ENCODE measurements at regions not wholly inside any gene's neighbourhood (a gene's known extent, or its start where the extent isn't known, plus 50 kb on each side); places are given as distances from the start of the nearest gene placed in this dataset.

DNA sequence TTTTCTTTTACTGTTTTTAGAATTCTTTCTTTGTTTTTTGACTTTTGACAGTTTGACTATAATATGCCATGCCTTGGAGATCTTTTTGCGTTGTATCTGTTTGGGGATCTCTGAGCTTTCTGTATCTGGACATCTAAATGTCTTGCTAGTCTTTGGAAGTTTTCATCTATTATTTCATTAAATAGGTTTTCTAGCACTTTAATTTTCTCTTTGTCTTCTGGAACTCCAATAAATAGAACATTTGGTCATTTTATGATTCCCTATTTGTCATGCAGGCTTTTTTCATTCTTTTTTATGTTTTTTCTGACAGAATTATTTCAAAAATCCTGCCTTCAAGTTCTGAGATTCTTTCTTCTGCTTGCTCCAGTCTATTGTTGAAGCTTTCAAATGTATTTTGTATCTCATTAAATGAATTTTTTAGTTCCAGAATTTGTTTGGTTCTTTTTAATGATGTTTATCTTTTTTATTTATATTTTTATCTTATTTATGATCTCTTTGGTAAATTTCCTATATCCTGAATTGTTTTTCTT, 201.4 kb downstream of the CHD9NB start:
- WGBS, 2 donors: 0 to 100% methylated on average over 1 of the region's 1 CpG
- no peaks in the 10 kb centered on the region for H3K36me3 ChIP-seq (ENCODE audit: low read depth, missing control alignments)
- DNase-seq: no peak
- no peaks in the 10 kb centered on the region for H3K27me3 ChIP-seq
- TF ChIP-seq, protein P1, sequence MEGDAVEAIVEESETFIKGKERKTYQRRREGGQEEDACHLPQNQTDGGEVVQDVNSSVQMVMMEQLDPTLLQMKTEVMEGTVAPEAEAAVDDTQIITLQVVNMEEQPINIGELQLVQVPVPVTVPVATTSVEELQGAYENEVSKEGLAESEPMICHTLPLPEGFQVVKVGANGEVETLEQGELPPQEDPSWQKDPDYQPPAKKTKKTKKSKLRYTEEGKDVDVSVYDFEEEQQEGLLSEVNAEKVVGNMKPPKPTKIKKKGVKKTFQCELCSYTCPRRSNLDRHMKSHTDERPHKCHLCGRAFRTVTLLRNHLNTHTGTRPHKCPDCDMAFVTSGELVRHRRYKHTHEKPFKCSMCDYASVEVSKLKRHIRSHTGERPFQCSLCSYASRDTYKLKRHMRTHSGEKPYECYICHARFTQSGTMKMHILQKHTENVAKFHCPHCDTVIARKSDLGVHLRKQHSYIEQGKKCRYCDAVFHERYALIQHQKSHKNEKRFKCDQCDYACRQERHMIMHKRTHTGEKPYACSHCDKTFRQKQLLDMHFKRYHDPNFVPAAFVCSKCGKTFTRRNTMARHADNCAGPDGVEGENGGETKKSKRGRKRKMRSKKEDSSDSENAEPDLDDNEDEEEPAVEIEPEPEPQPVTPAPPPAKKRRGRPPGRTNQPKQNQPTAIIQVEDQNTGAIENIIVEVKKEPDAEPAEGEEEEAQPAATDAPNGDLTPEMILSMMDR (IDR thresholded peaks at IDR 0.05): no peak
- TF ChIP-seq POLR2A (IDR thresholded peaks at IDR 0.05): no peak
- H3K4me1 ChIP-seq: no peaks in the 10 kb centered on the region
- no peak overlapping the region for H3K27ac ChIP-seq
- no peak overlapping the region for H3K4me3 ChIP-seq
- intact Hi-C loops (cut with DNase I; ENCODE audit: low total_unique reads): no loop called here
- no peaks in the 10 kb centered on the region for H3K9me3 ChIP-seq

- intact Hi-C loops (cut with DNase I; ENCODE audit: low total_unique reads): no loop called here
- H3K36me3 ChIP-seq (ENCODE audit: low read depth, missing control alignments): no peaks in the 10 kb centered on the region
- no peak overlapping the region for H3K4me3 ChIP-seq
- no peak overlapping the region for H3K27ac ChIP-seq
- TF ChIP-seq, protein P1 (IDR thresholded peaks at IDR 0.05): no peak
- TF ChIP-seq POLR2A (IDR thresholded peaks at IDR 0.05): no peak
- H3K27me3 ChIP-seq: no peaks in the 10 kb centered on the region
- DNase-seq: no peak
- H3K4me1 ChIP-seq: no peaks in the 10 kb centered on the region
- H3K9me3 ChIP-seq: no peaks in the 10 kb centered on the region
Measured at GRCh38 chr16:52843381-52843780, 209.3 kb downstream of the CHD9NB start.

DNA sequence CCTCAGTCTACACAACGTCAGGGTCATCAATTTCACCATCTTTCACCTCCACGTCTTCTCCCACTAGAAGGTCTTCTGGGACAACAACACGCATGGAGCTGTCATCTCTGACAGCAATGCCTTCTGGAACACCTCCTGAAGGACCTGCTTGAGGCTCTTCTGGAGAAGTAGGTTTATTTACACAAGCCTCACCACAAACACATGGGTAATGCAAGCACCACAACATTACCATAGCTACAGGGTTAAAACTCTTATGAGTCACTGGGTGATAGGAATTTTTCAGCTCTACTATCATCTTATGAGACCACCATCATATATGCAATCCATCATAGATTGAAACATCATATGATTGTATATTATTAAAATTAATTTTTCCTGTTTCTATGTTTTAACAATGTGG, 215.4 kb downstream of the CHD9NB start:
- intact Hi-C loops (cut with DNase I; ENCODE audit: low total_unique reads): no loop called here
- 70 to 84% methylated on average over 3 of the region's 3 CpGs for WGBS, 2 donors
- DNase-seq: no peak
- no peaks in the 10 kb centered on the region for H3K4me1 ChIP-seq
- no peak overlapping the region for H3K27ac ChIP-seq
- no peaks in the 10 kb centered on the region for H3K27me3 ChIP-seq
- H3K36me3 ChIP-seq (ENCODE audit: low read depth, missing control alignments): no peaks in the 10 kb centered on the region
- no peaks in the 10 kb centered on the region for H3K9me3 ChIP-seq
- H3K4me3 ChIP-seq: no peak overlapping the region
- TF ChIP-seq, protein P1 (IDR thresholded peaks at IDR 0.05): no peak
- no peak for TF ChIP-seq POLR2A (IDR thresholded peaks at IDR 0.05)

GRCh38 chr16:52834736-52835465, 217.8 kb downstream of the CHD9NB start:
- H3K4me3 ChIP-seq: no peak overlapping the region
- H3K4me1 ChIP-seq: no peaks in the 10 kb centered on the region
- H3K27ac ChIP-seq: no peak overlapping the region
- WGBS, 2 donors: 80 to 86% methylated on average over 5 of the region's 5 CpGs
- no peaks in the 10 kb centered on the region for H3K9me3 ChIP-seq
- H3K36me3 ChIP-seq (ENCODE audit: low read depth, missing control alignments): no peaks in the 10 kb centered on the region
- intact Hi-C loops (cut with DNase I; ENCODE audit: low total_unique reads): no loop called here
- no peak for DNase-seq
- TF ChIP-seq, protein P1 (IDR thresholded peaks at IDR 0.05): no peak
- TF ChIP-seq POLR2A (IDR thresholded peaks at IDR 0.05): no peak
- H3K27me3 ChIP-seq: no peaks in the 10 kb centered on the region

GRCh38 chr16:52832771-52833170, 219.9 kb downstream of the CHD9NB start:
- TF ChIP-seq POLR2A (IDR thresholded peaks at IDR 0.05): no peak
- TF ChIP-seq, protein P1 (IDR thresholded peaks at IDR 0.05): no peak
- DNase-seq: no peak
- H3K4me1 ChIP-seq: no peaks in the 10 kb centered on the region
- H3K27ac ChIP-seq: no peak overlapping the region
- no peaks in the 10 kb centered on the region for H3K36me3 ChIP-seq (ENCODE audit: low read depth, missing control alignments)
- no peaks in the 10 kb centered on the region for H3K27me3 ChIP-seq
- 29 to 32% methylated on average over 2 of the region's 2 CpGs for WGBS, 2 donors
- H3K4me3 ChIP-seq: no peak overlapping the region
- intact Hi-C loops (cut with DNase I; ENCODE audit: low total_unique reads): no loop called here
- H3K9me3 ChIP-seq: no peaks in the 10 kb centered on the region

All from testis (tissue), 2 donors.